ENCODE measurements at regions not wholly inside any gene's neighbourhood (a gene's known extent, or its start where the extent isn't known, plus 50 kb on each side); places are given as distances from the start of the nearest gene placed in this dataset.

- TF ChIP-seq, protein P1, sequence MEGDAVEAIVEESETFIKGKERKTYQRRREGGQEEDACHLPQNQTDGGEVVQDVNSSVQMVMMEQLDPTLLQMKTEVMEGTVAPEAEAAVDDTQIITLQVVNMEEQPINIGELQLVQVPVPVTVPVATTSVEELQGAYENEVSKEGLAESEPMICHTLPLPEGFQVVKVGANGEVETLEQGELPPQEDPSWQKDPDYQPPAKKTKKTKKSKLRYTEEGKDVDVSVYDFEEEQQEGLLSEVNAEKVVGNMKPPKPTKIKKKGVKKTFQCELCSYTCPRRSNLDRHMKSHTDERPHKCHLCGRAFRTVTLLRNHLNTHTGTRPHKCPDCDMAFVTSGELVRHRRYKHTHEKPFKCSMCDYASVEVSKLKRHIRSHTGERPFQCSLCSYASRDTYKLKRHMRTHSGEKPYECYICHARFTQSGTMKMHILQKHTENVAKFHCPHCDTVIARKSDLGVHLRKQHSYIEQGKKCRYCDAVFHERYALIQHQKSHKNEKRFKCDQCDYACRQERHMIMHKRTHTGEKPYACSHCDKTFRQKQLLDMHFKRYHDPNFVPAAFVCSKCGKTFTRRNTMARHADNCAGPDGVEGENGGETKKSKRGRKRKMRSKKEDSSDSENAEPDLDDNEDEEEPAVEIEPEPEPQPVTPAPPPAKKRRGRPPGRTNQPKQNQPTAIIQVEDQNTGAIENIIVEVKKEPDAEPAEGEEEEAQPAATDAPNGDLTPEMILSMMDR (IDR thresholded peaks at IDR 0.05) = no peak
- TF ChIP-seq POLR2AphosphoS5 (IDR thresholded peaks at IDR 0.05) (no peak), POLR2A (IDR thresholded peaks at IDR 0.05) (no peak)
Observed at GRCh38 chr7:22913158-22913557, 90.5 kb upstream of the TOMM7 start.
